Gastroesophageal sphincter (tissue), 3 donors: ENCODE measurements at regions not wholly inside any gene's neighbourhood (a gene's known extent, or its start where the extent isn't known, plus 50 kb on each side); places are given as distances from the start of the nearest gene placed in this dataset.

Source experiments
- EP300 ChIP-seq: sonication (generic); formaldehyde crosslinking; IDR thresholded peaks from one replicate; pipeline ENCODE4 v1.6.1; 2017; ENCODE audit warnings: antibody characterized with exemption, mild to moderate bottlenecking
- POLR2A ChIP-seq, 2 donors: fragments of 450-650 bp; IDR thresholded peaks; one replicate each; pipeline ENCODE4 v1.6.1; 2017; ENCODE audit warnings: antibody characterized with exemption in 2 of 2, mild to moderate bottlenecking in 2 of 2, moderate library complexity in 1 of 2
- POLR2AphosphoS5 ChIP-seq: sonication (generic); formaldehyde crosslinking; IDR thresholded peaks from one replicate; pipeline ENCODE4 v1.6.1; 2017; ENCODE audit warnings: antibody characterized with exemption
- TF ChIP-seq, protein P1 (sequence below), 4 experiments: fragments of 200-600 bp in 2 of 4; fragments of 450-650 bp in 2 of 4; sonication (generic) in 1 of 4; IDR thresholded peaks; one replicate each; pipeline ENCODE4 v1.5.1; 2017 to 2019; ENCODE audit warnings: antibody characterized with exemption in 4 of 4, mild to moderate bottlenecking in 2 of 4, moderate library complexity in 2 of 4

DNA sequence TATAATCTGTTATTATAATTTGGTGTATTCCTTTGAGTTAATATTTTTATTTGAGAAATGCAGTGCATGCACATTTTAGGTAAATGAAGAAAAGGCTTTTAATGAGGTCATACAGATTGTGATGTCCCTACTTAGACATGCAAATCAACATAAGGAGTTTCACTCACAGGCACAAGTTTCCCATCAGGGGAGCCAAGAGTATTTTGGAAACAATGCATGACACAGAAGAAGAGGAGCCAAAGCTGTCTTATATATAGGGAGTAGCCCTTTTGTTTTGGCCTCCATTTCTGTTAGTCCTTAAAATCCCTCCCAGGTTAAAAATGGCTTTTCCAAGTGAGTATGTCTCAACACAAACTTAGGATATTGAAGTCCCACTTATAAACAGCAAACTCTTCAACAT, 703.4 kb upstream of the ANKRD30A start:
- TF ChIP-seq, protein P1, sequence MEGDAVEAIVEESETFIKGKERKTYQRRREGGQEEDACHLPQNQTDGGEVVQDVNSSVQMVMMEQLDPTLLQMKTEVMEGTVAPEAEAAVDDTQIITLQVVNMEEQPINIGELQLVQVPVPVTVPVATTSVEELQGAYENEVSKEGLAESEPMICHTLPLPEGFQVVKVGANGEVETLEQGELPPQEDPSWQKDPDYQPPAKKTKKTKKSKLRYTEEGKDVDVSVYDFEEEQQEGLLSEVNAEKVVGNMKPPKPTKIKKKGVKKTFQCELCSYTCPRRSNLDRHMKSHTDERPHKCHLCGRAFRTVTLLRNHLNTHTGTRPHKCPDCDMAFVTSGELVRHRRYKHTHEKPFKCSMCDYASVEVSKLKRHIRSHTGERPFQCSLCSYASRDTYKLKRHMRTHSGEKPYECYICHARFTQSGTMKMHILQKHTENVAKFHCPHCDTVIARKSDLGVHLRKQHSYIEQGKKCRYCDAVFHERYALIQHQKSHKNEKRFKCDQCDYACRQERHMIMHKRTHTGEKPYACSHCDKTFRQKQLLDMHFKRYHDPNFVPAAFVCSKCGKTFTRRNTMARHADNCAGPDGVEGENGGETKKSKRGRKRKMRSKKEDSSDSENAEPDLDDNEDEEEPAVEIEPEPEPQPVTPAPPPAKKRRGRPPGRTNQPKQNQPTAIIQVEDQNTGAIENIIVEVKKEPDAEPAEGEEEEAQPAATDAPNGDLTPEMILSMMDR (IDR thresholded peaks at IDR 0.05) = no peak
- no peak for TF ChIP-seq POLR2A (IDR thresholded peaks at IDR 0.05)
- no peak for TF ChIP-seq POLR2AphosphoS5
- no peak for TF ChIP-seq EP300
